Stimulated activated CD8-positive, alpha-beta memory T cell treated with anti-CD3 and anti-CD28 coated beads, Interleukin-15, amount 100 ng/mL, for 1 hour (primary cell): ENCODE measurements at regions not wholly inside any gene's neighbourhood (a gene's known extent, or its start where the extent isn't known, plus 50 kb on each side); places are given as distances from the start of the nearest gene placed in this dataset.

ENCODE experiments used
- DNase-seq: peaks from one replicate; pipeline ENCODE4 v3.0.0-alpha.2; 2020; ENCODE audit warnings: low read depth

GRCh38 chr14:66070542-66071319 lies 415.4 kb upstream of the CCDC196 start:
- peak; percentile 64 for DNase-seq

- DNase-seq = no peak
These were observed 413.7 kb upstream of the CCDC196 start for GRCh38 chr14:66072190-66073084.

GRCh38 chr14:66074537-66074936 lies 411.6 kb upstream of the CCDC196 start:
- no peak for DNase-seq

GRCh38 chr14:66076176-66076575 lies 410.0 kb upstream of the CCDC196 start:
- DNase-seq = no peak

- DNase-seq = no peak
These were observed 408.2 kb upstream of the CCDC196 start for GRCh38 chr14:66078006-66078405.

- no peak for DNase-seq
These were observed 404.4 kb upstream of the CCDC196 start for GRCh38 chr14:66081594-66082376.

- no peak for DNase-seq
These were observed 400.9 kb upstream of the CCDC196 start for GRCh38 chr14:66085224-66085623.

- no peak for DNase-seq
These were observed 400.5 kb upstream of the CCDC196 start for GRCh38 chr14:66085665-66086064.

- no peak for DNase-seq
These were observed 398.9 kb upstream of the CCDC196 start for GRCh38 chr14:66087231-66087630.

- no peak for DNase-seq
These were observed 397.5 kb upstream of the CCDC196 start for GRCh38 chr14:66088656-66089055.

GRCh38 chr14:66092206-66092605 lies 394.0 kb upstream of the CCDC196 start:
- no peak for DNase-seq

- no peak for DNase-seq
These were observed 393.4 kb upstream of the CCDC196 start for GRCh38 chr14:66092748-66093147.

GRCh38 chr14:66094001-66094727 lies 392.0 kb upstream of the CCDC196 start:
- no peak for DNase-seq

- DNase-seq = no peak
These were observed 386.7 kb upstream of the CCDC196 start for GRCh38 chr14:66099451-66099850.

GRCh38 chr14:66099931-66100330 lies 386.2 kb upstream of the CCDC196 start:
- no peak for DNase-seq

- no peak for DNase-seq
These were observed 384.5 kb upstream of the CCDC196 start for GRCh38 chr14:66101662-66102061.

GRCh38 chr14:66104486-66104885 lies 381.7 kb upstream of the CCDC196 start:
- no peak for DNase-seq

GRCh38 chr14:66105815-66106214 lies 380.4 kb upstream of the CCDC196 start:
- DNase-seq = no peak

GRCh38 chr14:66109426-66109825 lies 376.7 kb upstream of the CCDC196 start:
- DNase-seq = no peak

- no peak for DNase-seq
These were observed 374.3 kb upstream of the CCDC196 start for GRCh38 chr14:66111891-66112290.

GRCh38 chr14:66114071-66114470 lies 372.1 kb upstream of the CCDC196 start:
- no peak for DNase-seq
